Adipose tissue (tissue), 3 donors: ENCODE measurements at regions not wholly inside any gene's neighbourhood (a gene's known extent, or its start where the extent isn't known, plus 50 kb on each side); places are given as distances from the start of the nearest gene placed in this dataset.

Experiments
- H3K27ac ChIP-seq: one replicate; pipeline ENCODE4 v1.5.1; 2013; ENCODE audit warnings: low read depth, low read length
- WGBS, 3 donors: extraction: QIAGEN DNeasy Blood & Tissue Kit; methylation state at CpG; one replicate each; pipeline ENCODE4 v1.1.7; 2013; 5-methylcytosine and 5-hydroxymethylcytosine counted together
- donor health status: healthy with polysubstance abuse.
- donor health status: Bipolar disorder and iron deficiency.
- donor health status: healthy.

DNA sequence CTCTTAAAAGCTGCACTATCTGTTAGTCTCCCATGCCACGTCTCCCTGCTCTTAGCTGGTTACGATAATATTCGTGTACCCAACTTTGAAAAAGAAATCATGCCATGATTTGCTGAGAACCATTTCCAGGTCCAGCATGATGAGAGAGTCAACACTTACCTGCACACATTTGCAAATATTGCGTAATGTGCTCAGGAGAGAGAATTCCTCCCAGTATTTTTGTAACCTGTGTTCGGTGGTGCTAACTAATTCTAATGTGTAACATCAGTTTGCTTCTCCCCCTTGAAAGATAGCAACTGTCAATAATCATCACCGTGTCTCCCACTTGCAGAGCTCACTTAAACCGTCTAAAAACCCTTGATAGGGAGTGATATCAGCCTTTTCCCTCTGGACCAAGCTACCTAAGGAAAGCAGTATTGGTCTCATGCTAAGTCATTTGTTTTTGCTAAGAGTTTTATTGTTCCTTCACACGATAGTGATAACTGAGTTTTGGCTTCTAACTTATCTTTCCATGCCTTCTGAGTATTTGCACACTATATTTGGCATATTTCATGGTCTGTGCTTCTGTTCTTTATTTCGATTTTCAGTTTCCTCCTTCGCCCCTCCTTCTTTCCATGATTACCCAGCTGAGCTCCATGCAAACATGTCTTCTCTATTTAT is 61.1 kb upstream of the IRF2BP2 start:
- H3K27ac ChIP-seq, result no peak overlapping the region
- WGBS, 3 donors, result 26 to 87% (median 82%) methylated on average over 10 of the region's 10 CpGs

DNA sequence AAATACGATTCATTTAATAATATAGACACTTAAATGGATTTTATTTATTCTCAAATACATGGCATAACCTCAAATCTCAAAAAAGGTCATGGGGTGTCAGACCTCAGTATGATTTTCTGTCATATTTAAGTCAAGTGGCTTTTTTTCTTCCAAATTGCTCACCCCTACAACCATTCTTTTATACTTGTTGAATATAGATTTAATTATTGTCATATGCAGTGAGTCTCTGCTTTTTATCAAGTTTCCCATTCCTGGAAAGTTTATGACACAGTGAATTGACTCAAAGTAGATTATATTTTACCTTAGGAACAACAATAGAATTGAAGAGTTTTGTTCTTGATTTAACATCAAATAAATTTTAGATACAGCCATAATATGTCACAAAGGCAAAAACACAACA is 59.5 kb upstream of the IRF2BP2 start:
- 93 to 97% (median 96%) methylated on average over 1 of the region's 1 CpG for WGBS, 3 donors
- H3K27ac ChIP-seq, result no peak overlapping the region

DNA sequence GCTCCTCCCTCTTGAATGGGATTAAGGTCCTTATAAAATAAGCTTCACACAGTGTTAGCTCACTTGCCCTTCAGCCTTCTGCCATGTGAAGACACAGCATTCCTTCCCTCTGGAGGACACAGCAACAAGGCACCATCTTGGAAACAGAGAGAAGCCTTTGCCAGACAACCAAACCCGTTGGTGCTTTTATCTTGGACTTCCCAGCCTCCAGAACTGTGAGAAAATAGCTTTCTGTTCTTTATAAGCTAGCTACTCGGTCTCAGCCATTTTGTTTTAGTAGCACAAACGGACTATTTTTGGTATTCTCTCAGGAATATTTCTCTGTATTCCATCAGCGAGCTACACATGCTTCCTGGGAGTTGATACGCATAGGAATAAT is 58.6 kb upstream of the IRF2BP2 start:
- H3K27ac ChIP-seq, result no peak overlapping the region
- WGBS, 3 donors, result 85 to 94% (median 90%) methylated on average over 5 of the region's 5 CpGs

DNA sequence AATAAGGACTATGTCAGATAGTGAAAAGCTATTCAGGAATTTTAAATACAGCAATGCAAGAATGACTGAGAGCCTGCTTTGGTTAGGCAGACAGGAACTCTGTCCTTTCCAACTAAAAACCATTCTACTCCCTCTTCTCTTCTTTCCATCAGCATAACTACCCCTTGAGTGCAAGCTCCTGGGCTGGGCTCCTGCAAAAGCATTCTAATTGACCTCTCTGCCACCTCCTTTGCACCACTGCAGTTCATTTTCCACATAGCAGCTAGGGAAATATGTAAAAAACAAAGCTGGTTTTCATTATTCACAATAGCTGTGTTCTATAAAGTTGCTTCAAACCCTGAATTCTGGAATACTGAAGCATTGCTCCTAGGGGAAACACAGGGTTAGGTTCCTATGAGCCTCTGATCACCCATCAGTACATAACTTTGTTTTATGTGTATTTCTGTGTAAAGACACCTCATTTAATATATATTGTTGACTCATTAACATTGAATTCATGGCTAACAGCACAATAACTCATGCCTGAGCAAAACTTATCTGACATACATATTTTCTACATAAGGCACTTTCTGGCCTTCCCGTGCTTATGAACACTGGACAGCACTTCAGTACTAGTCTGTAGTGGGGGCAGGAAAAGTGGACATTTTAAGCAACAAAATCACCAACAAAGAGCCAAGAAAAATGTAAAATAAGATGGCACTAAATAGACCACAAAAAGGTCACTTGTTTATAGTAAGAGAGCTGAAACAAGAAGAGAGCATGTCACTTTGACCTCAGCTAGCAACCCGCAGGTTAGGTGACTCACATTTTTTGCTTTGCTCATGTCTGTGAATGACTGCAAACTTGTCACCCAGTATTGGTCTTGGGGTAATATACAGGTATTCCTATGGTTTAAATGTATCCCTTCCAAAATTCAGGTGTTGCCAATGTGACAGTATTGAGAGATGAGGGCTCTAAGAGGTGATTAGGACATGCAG is 57.9 kb upstream of the IRF2BP2 start:
- 94 to 98% (median 97%) methylated on average over 2 of the region's 2 CpGs for WGBS, 3 donors
- no peak overlapping the region for H3K27ac ChIP-seq

- 60 to 70% (median 70%) methylated on average over 4 of the region's 4 CpGs for WGBS, 3 donors
- H3K27ac ChIP-seq, result no peak overlapping the region
Observed at GRCh38 chr1:234666761-234667160, 56.8 kb upstream of the IRF2BP2 start.

GRCh38 chr1:234665975-234666605 is 56.1 kb upstream of the IRF2BP2 start:
- no peak overlapping the region for H3K27ac ChIP-seq

DNA sequence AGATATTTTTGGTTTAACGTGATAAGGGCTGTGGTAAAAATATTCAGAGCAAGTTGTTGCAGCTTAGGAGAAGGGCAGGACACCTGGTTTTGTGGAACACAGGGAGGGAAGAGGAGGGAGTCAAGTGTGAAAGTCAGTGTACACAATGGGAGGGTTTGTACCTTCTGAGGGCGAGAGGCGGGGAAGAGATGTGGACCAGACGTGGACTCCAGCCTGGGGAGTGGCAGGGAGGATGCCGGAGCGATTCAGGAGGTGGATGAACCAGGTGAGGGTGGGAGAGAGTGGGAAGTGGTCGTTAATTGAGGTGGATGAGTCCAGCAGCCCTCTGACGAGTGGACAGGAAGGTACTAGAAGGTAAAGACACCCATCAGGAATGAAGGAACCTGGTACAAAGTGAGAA is 52.2 kb upstream of the IRF2BP2 start:
- no peak overlapping the region for H3K27ac ChIP-seq

More at GRCh38 chr1:234665975-234666605, 56.1 kb upstream of the IRF2BP2 start:
- WGBS, 3 donors, result 75 to 88% (median 77%) methylated on average over 6 of the region's 6 CpGs

DNA sequence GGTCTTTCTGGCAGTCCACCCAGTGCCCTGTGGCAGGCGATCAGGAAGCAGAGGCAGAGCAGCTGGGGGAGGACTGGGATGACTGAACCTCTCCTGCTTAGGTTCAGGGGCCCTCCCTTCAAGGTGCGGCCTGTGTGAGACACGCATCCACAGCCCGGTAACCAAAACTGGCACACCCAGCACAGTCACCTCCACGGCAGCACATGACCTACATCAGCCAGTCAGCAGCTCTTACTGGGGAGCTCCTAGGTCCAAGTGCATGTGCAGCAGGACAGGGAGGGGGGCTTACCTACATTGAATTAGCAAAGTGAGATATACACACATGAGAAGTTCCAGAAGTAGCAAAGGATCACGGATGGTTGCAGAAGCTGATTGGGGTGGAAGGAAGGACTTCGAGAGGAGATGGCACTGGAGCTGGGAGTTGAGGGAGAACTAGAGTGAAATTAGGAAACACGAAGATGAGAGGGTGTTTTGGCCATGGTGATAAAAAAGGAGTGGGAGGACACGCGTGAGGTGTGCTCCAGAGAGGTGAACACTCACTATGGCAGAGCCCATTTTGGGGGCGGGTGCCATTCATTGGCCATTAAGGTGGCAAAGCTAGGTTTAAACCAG is 51.4 kb upstream of the IRF2BP2 start:
- no peak overlapping the region for H3K27ac ChIP-seq

More for the DNA sequence above, 52.2 kb upstream of the IRF2BP2 start:
- 81 to 92% (median 89%) methylated on average over 8 of the region's 8 CpGs for WGBS, 3 donors

GRCh38 chr1:234660536-234661316 is 50.7 kb upstream of the IRF2BP2 start:
- 94 to 98% (median 96%) methylated on average over 18 of the region's 18 CpGs for WGBS, 3 donors
- H3K27ac ChIP-seq, result no peak overlapping the region

More for the DNA sequence above, 51.4 kb upstream of the IRF2BP2 start:
- WGBS, 3 donors, result 91 to 96% (median 92%) methylated on average over 11 of the region's 11 CpGs
